Right cardiac atrium (tissue), 5 donors: ENCODE measurements at regions not wholly inside any gene's neighbourhood (a gene's known extent, or its start where the extent isn't known, plus 50 kb on each side); places are given as distances from the start of the nearest gene placed in this dataset.
A peak's percentile ranks its signal among the peaks of the same experiment; 100 is the strongest.

ENCODE experiments used
- ATAC-seq, 2 donors: fragments of 200-7000 bp; cut with Tn5 transposase; one replicate each; pipeline versions ENCODE4 v1.8.0 to v1.9.1; 2020; ENCODE audit warnings: moderate library complexity in 2 of 2, mild to moderate bottlenecking in 1 of 2
- DNase-seq, 3 donors: peaks; one replicate each; pipeline ENCODE4 v3.0.0-alpha.2; 2020
- H3K27ac ChIP-seq: one replicate; pipeline ENCODE4 v1.5.1; 2013; ENCODE audit warnings: mild to moderate bottlenecking, low read length, control low read depth, moderate library complexity
- H3K27me3 ChIP-seq: one replicate; pipeline ENCODE4 v1.6.1; 2013; ENCODE audit not compliant: control insufficient read depth, insufficient read depth
- H3K4me1 ChIP-seq: one replicate; pipeline ENCODE4 v1.6.1; 2013; ENCODE audit warnings: low read length; ENCODE audit not compliant: control insufficient read depth, insufficient read depth
- H3K4me3 ChIP-seq: one replicate; pipeline ENCODE4 v1.5.1; 2013; ENCODE audit warnings: low read length, control low read depth
- H3K9me3 ChIP-seq: one replicate; pipeline ENCODE4 v1.6.1; 2013; ENCODE audit warnings: low read length; ENCODE audit not compliant: control insufficient read depth
- WGBS: extraction: QIAGEN DNeasy Blood & Tissue Kit; methylation state at CpG from one replicate; pipeline ENCODE4 v1.1.7; 2013; 5-methylcytosine and 5-hydroxymethylcytosine counted together
- intact Hi-C, 4 donors: fragments of 100-400 bp; cut with DNase I; formaldehyde crosslinking; loops; one replicate each; pipeline versions ENCODE4 v1.11.0 to v1.14.0; 2022 to 2023
- donor health status: healthy with polysubstance abuse.
- donor health status: DM: no; HTN: yes; CAD: no.
- donor health status: DM: no; HTN: no; CAD: no.
- donor health status: DM: no; HTN: yes; CAD: no; lungs with severe emphysema.
- donor health status: DM: yes; HTN: yes; CAD: no.

DNA sequence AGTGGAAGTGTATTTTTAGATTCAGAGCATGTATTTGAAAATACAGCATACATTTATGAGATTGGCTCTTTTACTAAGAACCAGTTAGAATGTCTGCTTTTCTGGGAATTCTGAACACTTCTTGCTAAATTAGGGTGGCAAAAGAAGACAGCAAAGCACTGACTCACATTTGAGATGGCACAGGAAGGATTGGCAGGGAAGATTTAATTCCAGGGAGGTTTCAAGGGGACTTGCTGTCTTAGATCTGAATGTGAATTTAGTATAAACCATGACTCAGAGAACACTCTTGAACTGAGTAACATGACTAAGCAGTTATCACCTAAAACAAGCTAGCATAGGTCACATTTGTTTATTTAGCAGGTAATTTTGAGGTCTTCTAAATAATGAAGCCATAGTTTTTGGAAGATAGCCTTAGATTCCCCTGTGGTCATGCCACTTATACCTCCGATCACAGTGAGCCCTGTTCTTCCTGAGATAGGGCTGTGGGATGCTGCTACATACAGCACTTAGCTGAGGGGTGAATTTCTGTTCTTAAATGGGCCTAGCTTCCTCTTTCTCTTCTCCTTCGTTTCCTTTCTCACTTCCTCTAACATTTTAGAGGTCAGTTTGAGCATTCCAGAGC, 173.8 kb downstream of the PCSK1 start:
- intact Hi-C loops, result no loop called here
- peak; percentile 52 to 68 for ATAC-seq
- Histone ChIP-seq H3K4me1 (peaks cover 3% of the 10 kb centered on the region), H3K9me3 (no peaks in the 10 kb centered on the region), H3K27me3 (no peaks in the 10 kb centered on the region), H3K27ac (no peak overlapping the region), H3K4me3 (no peak overlapping the region)
- no peak for DNase-seq
- WGBS, result 36% methylated on average over 2 of the region's 2 CpGs

- H3K4me1 ChIP-seq, result peaks cover 3% of the 10 kb centered on the region
- no peak for DNase-seq
These were observed 174.4 kb downstream of the PCSK1 start for GRCh38 chr5:96258692-96259091.

GRCh38 chr5:96257904-96258303, 175.1 kb downstream of the PCSK1 start:
- Histone ChIP-seq H3K27me3 (no peaks in the 10 kb centered on the region), H3K4me1 (peaks cover 3% of the 10 kb centered on the region), H3K9me3 (no peaks in the 10 kb centered on the region), H3K27ac (no peak overlapping the region), H3K4me3 (no peak overlapping the region)
- WGBS, result 72% methylated on average over 2 of the region's 2 CpGs
- intact Hi-C loops, result no loop called here
- DNase-seq, result no peak
- no peak for ATAC-seq

More at GRCh38 chr5:96258692-96259091, 174.4 kb downstream of the PCSK1 start:
- no peaks in the 10 kb centered on the region for H3K27me3 ChIP-seq
- no peak overlapping the region for H3K27ac ChIP-seq
- no peaks in the 10 kb centered on the region for H3K9me3 ChIP-seq
- no peak for ATAC-seq
- H3K4me3 ChIP-seq, result no peak overlapping the region
- intact Hi-C loops, result no loop called here

DNA sequence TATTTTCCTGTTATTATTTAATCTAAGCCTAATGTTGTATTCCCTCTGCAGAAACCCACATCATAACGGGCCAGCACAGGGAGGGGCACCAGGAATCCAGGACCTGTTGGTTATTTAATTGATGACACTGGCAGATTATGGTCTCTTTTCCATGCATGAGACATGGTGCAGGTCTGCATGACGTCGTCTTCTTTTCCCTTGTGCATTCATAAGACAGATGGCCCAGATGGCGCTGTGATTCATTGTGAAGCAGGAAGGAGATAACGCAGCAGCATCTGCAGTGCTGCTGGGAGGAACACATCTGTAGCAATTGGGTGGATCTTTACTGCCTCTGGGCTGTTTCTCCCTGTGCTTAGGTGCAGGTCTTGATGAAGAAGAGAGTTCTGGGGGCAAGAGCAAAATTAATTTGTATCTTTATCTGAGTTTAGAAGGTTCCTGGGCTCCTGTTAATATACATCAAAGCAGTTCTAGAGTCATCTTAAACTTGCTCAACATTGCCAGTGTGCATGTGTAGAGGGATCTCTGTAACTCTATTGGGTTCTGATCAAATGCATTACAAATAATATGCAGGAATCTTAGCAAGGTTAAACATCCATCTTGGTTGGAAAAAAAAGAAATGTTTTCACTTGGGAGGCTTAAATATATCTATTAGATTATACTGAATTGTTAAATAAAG, 176.1 kb downstream of the PCSK1 start:
- H3K27ac ChIP-seq, result no peak overlapping the region
- 43% methylated on average over 5 of the region's 5 CpGs for WGBS
- DNase-seq (no peak), ATAC-seq (no peak)
- no peak overlapping the region for H3K4me3 ChIP-seq
- peaks cover 3% of the 10 kb centered on the region for H3K4me1 ChIP-seq
- no peaks in the 10 kb centered on the region for H3K27me3 ChIP-seq
- no peaks in the 10 kb centered on the region for H3K9me3 ChIP-seq
- intact Hi-C loops, result no loop called here

- intact Hi-C loops, result no loop called here
- no peak for DNase-seq
- WGBS, result 42% methylated on average over 5 of the region's 5 CpGs
These were observed 177.9 kb downstream of the PCSK1 start for GRCh38 chr5:96254980-96255691.

GRCh38 chr5:96253140-96253539, 179.9 kb downstream of the PCSK1 start:
- no peak for DNase-seq
- ATAC-seq, result no peak
- intact Hi-C loops, result no loop called here
- peaks cover 3% of the 10 kb centered on the region for H3K4me1 ChIP-seq
- no peak overlapping the region for H3K4me3 ChIP-seq
- no peak overlapping the region for H3K27ac ChIP-seq
- H3K27me3 ChIP-seq, result no peaks in the 10 kb centered on the region
- WGBS, result 85% methylated on average over 2 of the region's 2 CpGs
- no peaks in the 10 kb centered on the region for H3K9me3 ChIP-seq

More at GRCh38 chr5:96254980-96255691, 177.9 kb downstream of the PCSK1 start:
- H3K27me3 ChIP-seq, result no peaks in the 10 kb centered on the region
- H3K9me3 ChIP-seq, result no peaks in the 10 kb centered on the region
- H3K27ac ChIP-seq, result no peak overlapping the region
- H3K4me1 ChIP-seq, result peaks cover 3% of the 10 kb centered on the region
- no peak for ATAC-seq
- no peak overlapping the region for H3K4me3 ChIP-seq

- Histone ChIP-seq H3K4me3 (no peak overlapping the region), H3K27me3 (no peaks in the 10 kb centered on the region), H3K9me3 (no peaks in the 10 kb centered on the region), H3K4me1 (peaks cover 3% of the 10 kb centered on the region), H3K27ac (no peak overlapping the region)
- no peak for ATAC-seq
- DNase-seq, result no peak
- whole genome bisulfite sequencing, result 67% methylated on average over 4 of the region's 4 CpGs
- intact Hi-C loops, result no loop called here
These were observed 180.5 kb downstream of the PCSK1 start for GRCh38 chr5:96252596-96252995.

DNA sequence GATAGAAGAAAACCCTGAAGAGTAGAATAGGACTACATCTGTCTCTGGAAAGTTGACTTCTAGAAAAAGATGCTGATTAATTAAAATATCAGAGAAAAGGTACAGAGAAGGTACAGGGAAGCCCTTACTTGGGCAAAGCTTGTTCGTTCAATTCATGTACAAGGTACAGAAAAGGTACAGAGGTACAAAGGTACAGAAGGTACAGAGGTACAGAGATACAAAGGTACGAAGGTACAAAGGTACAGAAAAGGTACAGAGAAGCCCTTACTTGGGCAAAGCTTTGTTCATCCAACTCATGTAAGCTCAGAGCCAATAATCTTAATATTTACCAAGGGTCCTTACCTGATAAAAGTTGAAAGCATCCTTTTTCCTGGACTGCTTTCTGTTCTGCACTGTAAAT, 182.3 kb downstream of the PCSK1 start:
- H3K27me3 ChIP-seq, result no peaks in the 10 kb centered on the region
- DNase-seq (no peak), ATAC-seq (no peak)
- H3K4me3 ChIP-seq, result no peak overlapping the region
- 91% methylated on average over 2 of the region's 2 CpGs for WGBS
- peaks cover 1% of the 10 kb centered on the region for H3K4me1 ChIP-seq
- no peak overlapping the region for H3K27ac ChIP-seq
- H3K9me3 ChIP-seq, result no peaks in the 10 kb centered on the region
- intact Hi-C loops, result no loop called here

DNA sequence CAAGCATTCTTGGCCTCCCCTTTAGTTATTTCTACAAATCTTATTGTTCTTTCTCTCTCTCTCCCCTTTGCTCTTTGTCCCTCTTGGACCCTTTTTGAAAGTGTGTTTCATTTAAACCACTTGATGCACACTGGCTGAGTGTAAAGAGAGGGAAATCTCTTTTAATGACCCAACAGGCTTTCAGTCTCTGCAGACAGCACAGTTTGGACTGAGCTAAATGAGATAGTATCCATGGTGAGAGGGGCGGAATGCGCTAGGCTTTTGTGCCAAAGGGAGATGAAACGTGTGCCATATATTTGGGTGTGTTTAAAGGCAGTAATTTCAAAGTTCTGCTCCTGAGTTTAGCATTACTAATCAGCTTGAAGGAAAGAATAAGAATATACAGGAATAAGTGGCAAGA, 184.9 kb downstream of the PCSK1 start:
- peak overlapping the region; percentile 88 for H3K27ac ChIP-seq

GRCh38 chr5:96247708-96248107, 185.3 kb downstream of the PCSK1 start:
- Histone ChIP-seq H3K27ac (peak overlapping the region; percentile 88), H3K4me1 (peaks cover 2% of the 10 kb centered on the region), H3K4me3 (no peak overlapping the region), H3K9me3 (no peaks in the 10 kb centered on the region), H3K27me3 (no peaks in the 10 kb centered on the region)
- DNase-seq, result no peak
- ATAC-seq, result peak in 1 of 2 donors; percentile 23
- intact Hi-C loops, result loop anchor here in 1 of 4 donors (10.0 kb wide), 1 partner anchor 87 kb away; no protein-coding TSS in a partner anchor
- 15% methylated on average over 2 of the region's 2 CpGs for WGBS

More for the DNA sequence above, 184.9 kb downstream of the PCSK1 start:
- peaks cover 2% of the 10 kb centered on the region for H3K4me1 ChIP-seq
- H3K27me3 ChIP-seq, result no peaks in the 10 kb centered on the region
- peak; percentile 22 to 56 (median 42) for DNase-seq
- peak; percentile 59 to 68 for ATAC-seq
- H3K4me3 ChIP-seq, result no peak overlapping the region
- WGBS, result 40% methylated on average over 3 of the region's 3 CpGs
- intact Hi-C loops, result loop anchor here in 1 of 4 donors (10.0 kb wide), 1 partner anchor 87 kb away; no protein-coding TSS in a partner anchor
- no peaks in the 10 kb centered on the region for H3K9me3 ChIP-seq

DNA sequence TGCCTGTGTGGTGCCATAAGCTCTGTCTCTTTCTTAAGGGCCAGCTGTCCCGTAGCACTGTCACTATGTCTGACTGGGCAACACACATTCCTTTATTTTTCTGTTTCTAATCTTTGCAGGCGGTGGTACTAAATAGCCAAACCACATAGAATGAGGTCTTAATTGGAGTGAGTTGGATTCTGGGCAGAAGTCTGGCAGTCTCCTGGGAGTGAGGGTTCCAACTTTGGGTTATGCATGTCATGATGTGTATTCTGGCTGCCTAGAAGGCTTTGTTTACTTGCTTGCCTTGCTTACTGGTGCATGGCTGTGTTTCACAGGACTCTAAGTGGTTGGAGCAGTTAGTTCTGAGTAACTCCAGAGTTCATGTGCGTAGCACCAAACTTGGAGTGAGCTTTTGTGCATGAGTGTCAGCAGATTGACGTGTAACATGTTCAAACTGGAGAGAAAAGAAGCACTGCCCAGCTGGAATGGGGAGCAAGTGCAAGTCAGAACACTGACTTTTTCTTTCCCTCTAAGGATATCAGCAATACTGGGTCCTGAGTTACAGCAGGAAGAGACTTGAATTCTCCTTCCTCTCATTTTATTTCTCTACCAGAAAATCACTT, 185.8 kb downstream of the PCSK1 start:
- H3K4me3 ChIP-seq, result no peak overlapping the region
- H3K27ac ChIP-seq, result peak overlapping the region; percentile 88
- H3K27me3 ChIP-seq, result no peaks in the 10 kb centered on the region
- intact Hi-C loops, result loop anchor here in 1 of 4 donors (10.0 kb wide), 1 partner anchor 88 kb away; no protein-coding TSS in a partner anchor
- 26% methylated on average over 4 of the region's 4 CpGs for WGBS
- H3K4me1 ChIP-seq, result peaks cover 2% of the 10 kb centered on the region
- DNase-seq (peak in 2 of 3 donors; percentile 26 to 47), ATAC-seq (peak; percentile 93 to 95)
- no peaks in the 10 kb centered on the region for H3K9me3 ChIP-seq
